HG03025 (cell line): ENCODE measurements at regions not wholly inside any gene's neighbourhood (a gene's known extent, or its start where the extent isn't known, plus 50 kb on each side); places are given as distances from the start of the nearest gene placed in this dataset.

Experiments
- ATAC-seq: cut with Tn5 transposase; IDR thresholded peaks from one replicate; pipeline ENCODE4 v1.9.1; 2021; ENCODE audit warnings: mild to moderate bottlenecking, moderate library complexity; ENCODE audit not compliant: unreplicated experiment, low FRiP score

- ATAC-seq: no peak
These were observed 127.0 kb downstream of the PRELID2 start for GRCh38 chr5:145708169-145708568.

- no peak for ATAC-seq
These were observed 130.4 kb downstream of the PRELID2 start for GRCh38 chr5:145704724-145705123.

- ATAC-seq: no peak
These were observed 131.3 kb downstream of the PRELID2 start for GRCh38 chr5:145703856-145704255.

GRCh38 chr5:145701404-145701803 is 133.7 kb downstream of the PRELID2 start:
- ATAC-seq: no peak

GRCh38 chr5:145699846-145700245 is 135.3 kb downstream of the PRELID2 start:
- no peak for ATAC-seq

- ATAC-seq: peak; percentile 64
These were observed 137.7 kb downstream of the PRELID2 start for GRCh38 chr5:145697251-145697990.

- peak; percentile 94 for ATAC-seq
These were observed 145.9 kb downstream of the PRELID2 start for GRCh38 chr5:145689235-145689634.

- no peak for ATAC-seq
These were observed 147.2 kb downstream of the PRELID2 start for GRCh38 chr5:145687943-145688342.

- no peak for ATAC-seq
These were observed 149.7 kb downstream of the PRELID2 start for GRCh38 chr5:145685417-145685816.

GRCh38 chr5:145683431-145683830 is 151.7 kb downstream of the PRELID2 start:
- ATAC-seq: no peak

GRCh38 chr5:145682197-145682899 is 152.8 kb downstream of the PRELID2 start:
- ATAC-seq: no peak

- ATAC-seq: peak; percentile 93
These were observed 153.5 kb downstream of the PRELID2 start for GRCh38 chr5:145681686-145682085.

- no peak for ATAC-seq
These were observed 153.9 kb downstream of the PRELID2 start for GRCh38 chr5:145681216-145681615.

GRCh38 chr5:145680767-145681166 is 154.4 kb downstream of the PRELID2 start:
- no peak for ATAC-seq

- ATAC-seq: no peak
These were observed 155.0 kb downstream of the PRELID2 start for GRCh38 chr5:145680169-145680568.

- ATAC-seq: no peak
These were observed 156.9 kb downstream of the PRELID2 start for GRCh38 chr5:145678255-145678654.

- no peak for ATAC-seq
These were observed 161.4 kb downstream of the PRELID2 start for GRCh38 chr5:145673786-145674185.

- no peak for ATAC-seq
These were observed 166.4 kb downstream of the PRELID2 start for GRCh38 chr5:145668714-145669113.

GRCh38 chr5:145667742-145668141 is 167.4 kb downstream of the PRELID2 start:
- ATAC-seq: no peak

GRCh38 chr5:145666591-145666990 is 168.6 kb downstream of the PRELID2 start:
- ATAC-seq: no peak

- ATAC-seq: no peak
These were observed 173.2 kb downstream of the PRELID2 start for GRCh38 chr5:145661737-145662485.
